GM18517 (cell line): ENCODE measurements at regions not wholly inside any gene's neighbourhood (a gene's known extent, or its start where the extent isn't known, plus 50 kb on each side); places are given as distances from the start of the nearest gene placed in this dataset.
"Not testable (repeated sequence)": the region's sequence is repeated elsewhere in the genome, so short reads cannot be mapped to it uniquely, and the experiment has no call there.

Experiments
- ATAC-seq: cut with Tn5 transposase; IDR thresholded peaks from one replicate; pipeline ENCODE4 v1.9.1; 2021; ENCODE audit warnings: mild to moderate bottlenecking, moderate library complexity; ENCODE audit not compliant: unreplicated experiment

- ATAC-seq: not testable (repeated sequence)
These were observed 89.8 kb downstream of the DNAAF6 start for GRCh38 chrX:107296184-107296583.

- ATAC-seq: no peak
These were observed 91.9 kb downstream of the DNAAF6 start for GRCh38 chrX:107298276-107298675.

DNA sequence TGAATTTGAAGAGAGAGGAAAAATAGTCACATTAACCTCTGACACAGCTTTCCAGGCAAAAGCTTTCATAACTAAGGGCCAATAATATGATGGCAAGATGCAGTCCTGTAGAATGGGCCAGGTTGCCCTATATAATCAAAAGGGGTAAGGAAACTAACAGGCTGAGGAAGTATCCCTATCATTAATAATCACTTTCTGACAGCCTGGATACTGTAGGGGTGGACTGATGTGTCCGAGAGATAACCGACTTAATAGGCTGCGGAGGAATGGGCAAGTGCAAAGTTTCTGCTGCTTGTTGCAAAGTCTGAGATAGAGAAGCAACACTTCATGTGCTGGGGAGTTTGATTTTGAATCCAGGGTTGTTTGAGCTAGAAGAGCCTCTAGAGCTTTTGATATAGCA, 94.8 kb downstream of the DNAAF6 start:
- ATAC-seq: no peak

- ATAC-seq: no peak
These were observed 97.7 kb downstream of the DNAAF6 start for GRCh38 chrX:107304141-107304540.

GRCh38 chrX:107323786-107324492, 117.5 kb downstream of the DNAAF6 start:
- ATAC-seq: no peak

GRCh38 chrX:107324493-107325310, 118.3 kb downstream of the DNAAF6 start:
- ATAC-seq: no peak

DNA sequence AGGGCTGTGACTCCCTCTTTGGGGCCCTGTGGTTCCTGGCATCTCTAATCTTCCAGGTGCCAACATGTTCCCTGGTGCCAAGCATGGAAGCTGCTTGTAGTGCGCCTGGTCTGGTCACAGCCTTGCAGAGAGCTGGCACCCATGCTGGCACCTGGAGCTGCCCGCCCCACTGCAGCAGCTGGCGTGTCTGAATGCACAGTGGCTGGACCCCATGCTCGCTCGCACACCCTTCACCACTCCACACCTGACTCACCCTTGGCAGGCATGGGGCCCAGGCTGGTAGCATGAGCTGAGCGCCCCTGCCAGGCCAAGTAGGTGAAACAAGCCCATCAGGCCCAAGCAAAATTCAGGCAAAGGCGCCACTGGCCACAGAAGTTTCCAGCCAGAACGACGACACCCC, 119.1 kb downstream of the DNAAF6 start:
- no peak for ATAC-seq

- ATAC-seq: no peak
These were observed 101.4 kb upstream of the FRMPD3 start for GRCh38 chrX:107348051-107348450.

DNA sequence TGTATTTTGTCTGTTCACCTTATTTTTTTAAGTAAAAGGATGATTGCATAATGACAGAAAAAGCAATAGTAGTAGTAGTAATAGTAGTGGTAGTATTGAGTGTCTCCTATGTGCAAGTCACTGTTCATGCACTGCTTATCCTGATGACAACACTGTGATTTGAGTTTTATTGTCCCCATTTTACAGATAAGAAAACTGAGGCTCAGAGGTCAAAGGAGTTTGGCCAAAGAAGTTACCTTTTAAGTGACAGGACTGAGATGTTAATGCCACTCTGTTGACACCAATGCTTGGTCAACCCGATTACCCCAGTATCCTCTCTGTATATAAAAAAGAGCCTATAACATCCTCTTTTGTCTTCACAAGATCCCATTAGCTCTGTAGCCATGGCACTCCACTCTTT, 100.5 kb upstream of the FRMPD3 start:
- no peak for ATAC-seq

DNA sequence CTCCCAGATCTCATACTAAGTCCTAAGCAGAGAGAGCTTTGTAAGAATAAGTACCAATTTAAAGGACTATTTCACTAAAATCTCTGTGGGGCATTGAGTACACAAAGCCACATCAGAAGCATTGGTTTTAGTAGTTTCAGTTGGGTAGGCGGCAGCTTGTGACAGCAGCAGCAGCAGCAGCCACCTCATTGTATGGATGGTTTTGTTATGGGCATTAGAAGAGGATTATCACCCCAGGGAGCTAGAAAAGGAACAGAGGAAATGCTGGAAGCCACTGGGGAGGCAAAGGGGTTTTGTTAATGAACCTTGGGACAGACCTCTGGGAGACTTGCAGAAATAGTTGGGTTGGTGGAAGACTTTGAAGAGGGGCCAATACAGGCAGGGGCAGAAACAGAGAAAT, 93.9 kb upstream of the FRMPD3 start:
- no peak for ATAC-seq

DNA sequence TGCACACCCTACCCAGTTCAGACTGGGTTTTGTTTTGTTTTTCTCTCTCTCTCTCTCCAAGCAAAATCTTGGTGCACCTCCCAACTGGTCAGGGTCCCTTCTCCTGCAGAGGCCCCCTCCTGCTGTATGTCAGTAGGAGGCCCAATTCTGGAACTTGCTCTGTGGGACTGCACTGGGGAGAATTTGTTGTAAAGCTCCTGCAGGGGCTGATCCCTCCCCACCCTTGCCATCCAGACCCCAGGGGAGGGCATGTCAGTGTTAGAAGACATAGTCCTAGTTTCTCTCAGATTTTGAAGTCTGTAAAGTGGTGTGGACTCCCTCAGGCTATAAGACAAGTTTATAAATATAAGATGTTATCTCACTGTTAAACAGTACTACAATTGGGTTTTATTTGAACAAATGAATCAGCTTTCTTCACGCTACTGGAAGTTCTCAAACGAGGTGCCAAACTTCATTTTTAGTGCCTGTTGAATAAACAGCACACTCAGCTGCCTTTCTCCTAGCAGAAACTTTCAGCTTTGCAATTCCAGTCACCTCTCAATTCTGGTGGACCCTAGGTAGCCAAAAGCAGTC, 88.6 kb upstream of the FRMPD3 start:
- ATAC-seq: no peak

DNA sequence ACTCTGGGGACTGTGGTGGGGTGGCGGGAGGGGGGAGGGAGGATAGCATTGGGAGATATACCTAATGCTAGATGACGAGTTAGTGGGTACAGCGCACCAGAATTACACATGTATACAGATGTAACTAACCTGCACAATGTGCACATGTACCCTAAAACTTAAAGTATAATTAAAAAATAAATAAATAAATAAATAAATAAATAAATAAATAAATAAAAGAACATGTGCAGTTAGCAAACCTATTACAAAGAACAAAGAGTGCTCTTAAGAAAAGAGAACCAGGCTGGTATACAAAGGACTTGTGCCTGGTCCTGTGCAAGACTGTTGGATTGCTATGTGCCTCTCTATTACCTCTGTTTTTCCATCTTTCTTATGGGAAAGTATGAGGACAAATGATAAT, 79.3 kb upstream of the FRMPD3 start:
- not testable (repeated sequence) for ATAC-seq

GRCh38 chrX:107374132-107374531, 75.3 kb upstream of the FRMPD3 start:
- no peak for ATAC-seq

DNA sequence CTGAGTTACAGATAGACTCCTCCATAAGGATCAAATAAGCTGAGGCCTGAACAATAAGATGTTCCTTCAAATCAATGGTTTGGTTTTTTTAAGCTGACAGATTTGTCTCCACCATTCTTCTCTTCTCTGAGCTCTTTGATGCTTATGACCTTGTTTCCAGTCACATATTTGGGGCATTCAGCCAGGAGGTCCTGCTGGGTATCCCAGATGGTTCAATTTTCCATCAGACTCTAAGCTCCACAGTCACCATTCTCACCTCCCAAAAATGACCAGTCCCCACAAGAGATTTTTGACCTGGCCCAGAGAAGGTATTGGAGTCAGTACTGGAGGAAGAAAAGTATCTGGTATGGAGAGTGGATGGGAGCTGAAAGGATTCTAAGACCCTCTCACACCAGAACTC, 74.6 kb upstream of the FRMPD3 start:
- ATAC-seq: no peak

- ATAC-seq: not testable (repeated sequence)
These were observed 73.3 kb upstream of the FRMPD3 start for GRCh38 chrX:107376186-107376585.

DNA sequence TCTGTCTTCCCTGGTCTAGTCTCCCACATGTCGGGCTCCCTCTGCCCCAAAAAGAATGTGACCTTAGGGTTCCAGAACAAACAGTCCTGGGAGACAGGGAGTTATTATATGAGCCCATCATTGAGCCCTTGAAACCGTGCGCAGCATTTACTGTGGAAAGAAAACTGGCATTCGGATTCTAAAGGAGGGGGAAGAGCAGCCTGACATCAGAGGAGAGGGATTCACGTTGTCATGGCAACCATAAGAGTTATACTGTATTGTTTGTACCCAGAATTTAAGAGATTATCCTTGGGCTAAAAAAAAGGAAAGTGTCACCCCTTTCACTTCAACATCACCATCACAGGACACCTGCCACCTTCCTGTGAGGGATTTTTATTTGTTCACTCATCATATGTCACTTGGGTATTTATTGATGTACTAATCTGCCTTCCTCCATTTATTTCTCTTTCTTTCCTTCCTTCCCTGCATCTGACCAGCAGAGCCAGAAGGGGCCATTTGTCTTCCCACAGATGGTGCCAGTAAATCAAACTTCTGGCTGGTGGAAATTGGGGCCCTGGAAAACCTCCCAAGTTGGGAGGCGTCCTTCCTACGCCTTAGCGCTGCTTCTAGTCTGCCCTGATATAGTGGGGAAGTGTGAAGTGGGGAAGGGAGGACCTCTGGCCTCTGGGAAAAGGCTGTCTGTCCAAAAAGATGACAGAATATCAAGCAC, 64.9 kb upstream of the FRMPD3 start:
- ATAC-seq: no peak

- no peak for ATAC-seq
These were observed 59.7 kb upstream of the FRMPD3 start for GRCh38 chrX:107389726-107390125.

DNA sequence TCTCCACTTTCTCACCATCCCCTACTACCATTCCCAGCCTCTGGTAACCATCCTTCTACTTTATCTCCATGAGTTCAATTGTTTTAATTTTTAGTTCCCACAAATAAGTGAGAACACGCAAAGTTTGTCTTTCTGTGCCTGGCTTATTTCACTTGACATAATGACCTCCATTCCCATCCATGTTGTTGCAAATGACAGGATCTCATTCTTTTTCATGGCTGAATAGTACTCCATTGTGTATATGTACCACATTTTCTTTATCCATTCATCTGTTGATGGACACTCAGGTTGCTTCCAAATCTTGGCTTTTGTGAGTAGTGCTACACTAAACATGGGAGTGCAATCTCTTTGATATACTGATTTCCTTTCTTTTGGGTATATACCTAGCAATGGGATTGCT, 55.8 kb upstream of the FRMPD3 start:
- not testable (repeated sequence) for ATAC-seq

- ATAC-seq: no peak
These were observed 53.2 kb upstream of the FRMPD3 start for GRCh38 chrX:107396235-107396634.

DNA sequence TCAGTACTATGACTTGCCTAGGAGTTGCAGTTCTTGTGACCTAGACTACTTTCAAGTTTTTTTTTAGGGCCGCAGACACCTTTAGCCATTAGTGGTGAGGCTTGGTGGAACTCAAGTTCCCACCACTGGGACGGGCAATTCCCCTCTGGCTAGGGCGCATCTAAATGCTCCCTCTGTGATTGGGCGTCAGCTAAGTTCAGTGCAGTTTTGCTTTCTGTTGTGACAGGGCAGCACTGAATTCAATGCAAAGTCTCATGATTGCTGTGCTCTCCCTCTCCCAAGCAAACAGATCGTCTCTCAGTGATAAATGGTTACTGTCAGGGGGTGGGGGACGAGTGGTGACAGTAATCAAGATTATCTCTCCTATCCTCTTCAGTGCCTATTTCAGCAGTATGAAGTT, 52.7 kb upstream of the FRMPD3 start:
- ATAC-seq: no peak

- peak; percentile 70 for ATAC-seq
These were observed 51.3 kb upstream of the FRMPD3 start for GRCh38 chrX:107398115-107398514.
